Thoracic aorta (tissue), 2 donors: ENCODE measurements at regions not wholly inside any gene's neighbourhood (a gene's known extent, or its start where the extent isn't known, plus 50 kb on each side); places are given as distances from the start of the nearest gene placed in this dataset.
"Not testable (repeated sequence)": the region's sequence is repeated elsewhere in the genome, so short reads cannot be mapped to it uniquely, and the experiment has no call there.

Experiments used
- ATAC-seq: fragments of 150-250 bp; one replicate; pipeline ENCODE4 v1.8.0; 2017; ENCODE audit warnings: low read depth; ENCODE audit not compliant: insufficient number of reproducible peaks, low FRiP score
- DNase-seq: peaks from one replicate; pipeline ENCODE4 v3.0.0-alpha.2; 2020; ENCODE audit warnings: low spot score
- H3K27ac ChIP-seq, 2 donors: fragments of 200-600 bp; sonication (generic); 1 replicate in 1 of 2; 2 replicates in 1 of 2; pipeline ENCODE4 v1.5.1; 2016; ENCODE audit warnings: mild to moderate bottlenecking in 2 of 2, moderate library complexity in 2 of 2
- H3K27me3 ChIP-seq: fragments of 200-600 bp; sonication (generic); replicated peaks from 2 replicates; pipeline ENCODE4 v1.6.0; 2016; ENCODE audit warnings: mild to moderate bottlenecking; ENCODE audit not compliant: insufficient read depth
- H3K36me3 ChIP-seq: fragments of 200-600 bp; sonication (generic); one replicate; pipeline ENCODE4 v1.5.1; 2016
- H3K4me1 ChIP-seq, 2 donors: fragments of 200-600 bp; sonication (generic); 1 replicate in 1 of 2; 2 replicates in 1 of 2; pipeline versions ENCODE4 v1.5.1 to v1.6.0; 2016; ENCODE audit warnings: low read depth in 2 of 2, mild to moderate bottlenecking in 1 of 2; ENCODE audit not compliant: control insufficient read depth in 1 of 2
- H3K4me3 ChIP-seq: fragments of 200-600 bp; sonication (generic); 2 replicates; pipeline ENCODE4 v1.5.1; 2016; ENCODE audit warnings: mild to moderate bottlenecking
- H3K9me3 ChIP-seq: fragments of 200-600 bp; sonication (generic); 2 replicates; pipeline ENCODE4 v1.5.1; 2016
- CTCF ChIP-seq: fragments of 200-600 bp; sonication (generic); IDR thresholded peaks from one replicate; pipeline ENCODE4 v1.5.1; 2019; ENCODE audit warnings: antibody characterized with exemption

DNA sequence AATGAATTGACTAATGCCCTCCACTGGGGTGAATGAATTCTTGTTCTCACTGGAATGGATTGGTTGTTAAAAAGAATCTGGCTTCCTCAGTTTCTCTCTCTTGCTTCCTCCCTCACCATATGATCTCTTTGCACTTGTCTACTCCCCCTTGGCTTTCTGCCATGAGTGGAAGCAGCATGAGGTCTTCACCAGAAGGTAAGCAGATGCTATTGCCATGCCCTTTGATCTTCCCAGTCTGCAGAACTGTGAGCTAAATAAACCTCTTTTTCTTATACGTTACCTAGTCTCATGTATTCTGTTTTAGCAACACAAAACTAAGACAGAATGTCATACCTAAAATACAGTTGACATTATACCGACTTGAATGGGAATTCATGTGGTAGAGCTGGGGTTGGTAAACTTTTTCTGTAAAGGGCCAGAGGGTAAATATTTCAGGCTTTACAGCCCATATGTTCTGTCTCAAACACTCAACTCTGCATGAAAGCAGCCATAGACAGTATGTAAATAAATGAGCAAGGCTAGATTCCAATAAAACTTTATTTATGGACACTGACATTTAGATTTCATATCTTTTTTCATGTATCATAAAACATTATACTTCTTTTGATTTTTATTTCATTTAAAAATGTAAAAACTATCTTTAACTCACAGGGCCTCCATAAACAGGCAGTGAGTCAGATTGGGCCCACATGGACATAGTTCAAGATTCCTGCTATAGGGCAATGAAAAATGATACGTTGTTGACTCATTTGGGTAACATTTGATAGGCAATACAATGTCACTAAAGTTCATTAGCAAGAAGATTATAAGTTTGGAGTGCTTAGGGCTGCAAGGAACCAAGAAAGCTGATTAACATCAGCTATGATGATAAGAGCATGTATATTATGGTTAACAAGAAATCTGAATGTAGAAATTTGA, 79.4 kb upstream of the TLE4 start:
- ATAC-seq: no peak
- Histone ChIP-seq H3K4me1 (peaks cover 0 to 8% of the 10 kb centered on the region in 2 donors), H3K27me3 (no peaks in the 10 kb centered on the region), H3K36me3 (no peaks in the 10 kb centered on the region), H3K9me3 (no peaks in the 10 kb centered on the region), H3K27ac (no peak overlapping the region), H3K4me3 (no peak overlapping the region)
- no peak for DNase-seq
- no peak for TF ChIP-seq CTCF

DNA sequence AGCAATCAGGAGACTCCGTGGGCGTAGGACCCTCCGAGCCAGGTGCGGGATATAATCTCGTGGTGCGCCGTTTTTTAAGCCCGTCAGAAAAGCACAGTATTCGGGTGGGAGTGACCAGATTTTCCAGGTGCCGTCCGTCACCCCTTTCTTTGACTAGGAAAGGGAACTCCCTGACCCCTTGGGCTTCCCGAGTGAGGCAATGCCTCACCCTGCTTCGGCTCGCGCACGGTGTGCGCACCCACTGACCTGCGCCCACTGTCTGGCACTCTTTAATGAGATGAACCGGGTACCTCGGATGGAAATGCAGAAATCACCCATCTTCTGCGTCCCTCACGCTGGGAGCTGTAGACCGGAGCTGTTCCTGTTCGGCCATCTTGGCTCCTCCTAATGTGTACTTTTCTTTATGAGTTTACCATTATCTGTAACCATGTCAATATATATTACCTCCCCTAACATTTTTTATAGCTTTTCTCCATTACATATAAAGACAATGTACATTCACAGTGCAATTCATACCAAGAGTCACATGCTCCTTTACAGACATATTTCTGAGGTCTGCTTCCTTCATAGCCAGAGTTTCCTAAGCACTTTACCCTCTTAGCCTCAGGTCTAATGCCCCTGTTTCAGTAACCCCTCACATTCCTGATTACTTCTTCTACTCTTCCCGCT, 71.4 kb upstream of the TLE4 start:
- ATAC-seq, H3K4me1 ChIP-seq, H3K27me3 ChIP-seq, H3K36me3 ChIP-seq, DNase-seq, H3K4me3 ChIP-seq, H3K27ac ChIP-seq, H3K9me3 ChIP-seq: not testable (repeated sequence)

- Histone ChIP-seq H3K4me1 (no peaks in the 10 kb centered on the region), H3K4me3 (no peak overlapping the region), H3K27ac (no peak overlapping the region), H3K27me3 (no peaks in the 10 kb centered on the region), H3K9me3 (no peaks in the 10 kb centered on the region), H3K36me3 (no peaks in the 10 kb centered on the region)
- TF ChIP-seq CTCF: no peak
- DNase-seq: no peak
- no peak for ATAC-seq
Measured at GRCh38 chr9:79501546-79501945, 70.2 kb upstream of the TLE4 start.

- no peaks in the 10 kb centered on the region for H3K27me3 ChIP-seq
- no peaks in the 10 kb centered on the region for H3K36me3 ChIP-seq
- no peaks in the 10 kb centered on the region for H3K9me3 ChIP-seq
- TF ChIP-seq CTCF: no peak
- no peak overlapping the region for H3K27ac ChIP-seq
- no peaks in the 10 kb centered on the region for H3K4me1 ChIP-seq
- DNase-seq (no peak), ATAC-seq (no peak)
- no peak overlapping the region for H3K4me3 ChIP-seq
Measured at GRCh38 chr9:79507801-79508200, 64.0 kb upstream of the TLE4 start.

GRCh38 chr9:79512251-79512650, 59.5 kb upstream of the TLE4 start:
- Histone ChIP-seq H3K27ac (no peak overlapping the region), H3K27me3 (no peaks in the 10 kb centered on the region), H3K36me3 (no peaks in the 10 kb centered on the region), H3K4me1 (no peaks in the 10 kb centered on the region), H3K9me3 (no peaks in the 10 kb centered on the region), H3K4me3 (no peak overlapping the region)
- DNase-seq (no peak), ATAC-seq (no peak)
- no peak for TF ChIP-seq CTCF
